BLaER1 (cell line): ENCODE measurements at regions not wholly inside any gene's neighbourhood (a gene's known extent, or its start where the extent isn't known, plus 50 kb on each side); places are given as distances from the start of the nearest gene placed in this dataset.
"Not testable (repeated sequence)": the region's sequence is repeated elsewhere in the genome, so short reads cannot be mapped to it uniquely, and the experiment has no call there.

ENCODE experiments used
- H3K27ac ChIP-seq: shearing (Covaris generic); formaldehyde crosslinking; 2 replicates; pipeline ENCODE4 v1.8.1; 2022
- H3K27me3 ChIP-seq: shearing (Covaris generic); formaldehyde crosslinking; 2 replicates; pipeline ENCODE4 v1.8.1; 2022
- H3K36me3 ChIP-seq: shearing (Covaris generic); formaldehyde crosslinking; 2 replicates; pipeline ENCODE4 v1.8.1; 2022
- H3K4me1 ChIP-seq: shearing (Covaris generic); formaldehyde crosslinking; 2 replicates; pipeline ENCODE4 v1.8.1; 2022
- H3K4me2 ChIP-seq: shearing (Covaris generic); formaldehyde crosslinking; 2 replicates; pipeline ENCODE4 v1.8.1; 2022
- H3K4me3 ChIP-seq: shearing (Covaris generic); formaldehyde crosslinking; 2 replicates; pipeline ENCODE4 v1.8.1; 2022
- H3K9ac ChIP-seq: shearing (Covaris generic); formaldehyde crosslinking; 2 replicates; pipeline ENCODE4 v1.8.1; 2022
- H3K9me3 ChIP-seq: shearing (Covaris generic); formaldehyde crosslinking; 2 replicates; pipeline ENCODE4 v1.8.1; 2022
- H4K20me1 ChIP-seq: shearing (Covaris generic); formaldehyde crosslinking; 2 replicates; pipeline ENCODE4 v1.8.1; 2022
- Cebpa-rat ChIP-seq: shearing (Covaris generic); IDR thresholded peaks from 2 replicates; pipeline ENCODE4 v1.8.1; 2022

GRCh38 chr7:69363136-69363535, 235.1 kb upstream of the AUTS2 start:
- Histone ChIP-seq H3K4me3 (no peak overlapping the region), H3K9ac (no peak overlapping the region), H3K4me1 (no peaks in the 10 kb centered on the region), H3K27ac (no peak overlapping the region), H4K20me1 (no peaks in the 10 kb centered on the region), H3K4me2 (no peak overlapping the region), H3K27me3 (no peaks in the 10 kb centered on the region), H3K9me3 (no peaks in the 10 kb centered on the region), H3K36me3 (no peaks in the 10 kb centered on the region)
- no peak for TF ChIP-seq Cebpa-rat

GRCh38 chr7:69364813-69365643, 233.2 kb upstream of the AUTS2 start:
- no peaks in the 10 kb centered on the region for H3K36me3 ChIP-seq
- no peaks in the 10 kb centered on the region for H4K20me1 ChIP-seq
- no peaks in the 10 kb centered on the region for H3K9me3 ChIP-seq
- H3K27me3 ChIP-seq, result no peaks in the 10 kb centered on the region
- TF ChIP-seq Cebpa-rat, result no peak
- H3K27ac ChIP-seq, result no peak overlapping the region
- H3K4me3 ChIP-seq, result no peak overlapping the region
- H3K4me1 ChIP-seq, result no peaks in the 10 kb centered on the region
- no peak overlapping the region for H3K9ac ChIP-seq
- no peak overlapping the region for H3K4me2 ChIP-seq

- H3K4me3 ChIP-seq, result no peak overlapping the region
- H3K27ac ChIP-seq, result no peak overlapping the region
- no peaks in the 10 kb centered on the region for H3K4me1 ChIP-seq
- no peaks in the 10 kb centered on the region for H4K20me1 ChIP-seq
- H3K9ac ChIP-seq, result no peak overlapping the region
- no peaks in the 10 kb centered on the region for H3K27me3 ChIP-seq
- no peak for TF ChIP-seq Cebpa-rat
- H3K9me3 ChIP-seq, result no peaks in the 10 kb centered on the region
- no peaks in the 10 kb centered on the region for H3K36me3 ChIP-seq
- H3K4me2 ChIP-seq, result no peak overlapping the region
Observed at GRCh38 chr7:69365651-69366192, 232.6 kb upstream of the AUTS2 start.

- H3K4me3 ChIP-seq, result no peak overlapping the region
- H3K36me3 ChIP-seq, result no peaks in the 10 kb centered on the region
- no peaks in the 10 kb centered on the region; the same call in 1 of the 2 replicates for H3K9me3 ChIP-seq
- H3K9ac ChIP-seq, result no peak overlapping the region
- TF ChIP-seq Cebpa-rat, result no peak
- H3K27me3 ChIP-seq, result no peaks in the 10 kb centered on the region
- H3K4me2 ChIP-seq, result no peak overlapping the region
- H3K27ac ChIP-seq, result no peak overlapping the region
- 0 out of 2 replicates have a peak, but pooled peaks cover 5% of the 10 kb centered on the region for H3K4me1 ChIP-seq
- H4K20me1 ChIP-seq, result no peaks in the 10 kb centered on the region
Observed at GRCh38 chr7:69367780-69368179, 230.5 kb upstream of the AUTS2 start.

GRCh38 chr7:69373171-69374043, 224.9 kb upstream of the AUTS2 start:
- H3K4me3 ChIP-seq, result no peak overlapping the region
- no peak overlapping the region for H3K27ac ChIP-seq
- H3K9ac ChIP-seq, result no peak overlapping the region
- no peaks in the 10 kb centered on the region; the same call in 1 of the 2 replicates for H3K9me3 ChIP-seq
- H3K4me2 ChIP-seq, result peak overlapping the region; percentile 26; the same call in 1 of the 2 replicates
- peaks cover 14% of the 10 kb centered on the region; the same call in 1 of the 2 replicates for H3K4me1 ChIP-seq
- no peaks in the 10 kb centered on the region for H3K27me3 ChIP-seq
- no peak for TF ChIP-seq Cebpa-rat
- no peaks in the 10 kb centered on the region for H3K36me3 ChIP-seq
- no peaks in the 10 kb centered on the region for H4K20me1 ChIP-seq

- no peak for TF ChIP-seq Cebpa-rat
- no peak overlapping the region for H3K27ac ChIP-seq
- H3K4me3 ChIP-seq, result no peak overlapping the region
- H4K20me1 ChIP-seq, result no peaks in the 10 kb centered on the region
- H3K36me3 ChIP-seq, result no peaks in the 10 kb centered on the region
- H3K9me3 ChIP-seq, result no peaks in the 10 kb centered on the region; the same call in 1 of the 2 replicates
- no peaks in the 10 kb centered on the region for H3K27me3 ChIP-seq
- no peak overlapping the region; the same call in 1 of the 2 replicates for H3K4me2 ChIP-seq
- H3K4me1 ChIP-seq, result peaks cover 14% of the 10 kb centered on the region; the same call in 1 of the 2 replicates
- no peak overlapping the region for H3K9ac ChIP-seq
Observed at GRCh38 chr7:69374044-69374425, 224.2 kb upstream of the AUTS2 start.

- H3K27me3 ChIP-seq, result no peaks in the 10 kb centered on the region
- no peak overlapping the region for H3K4me3 ChIP-seq
- no peak overlapping the region for H3K9ac ChIP-seq
- TF ChIP-seq Cebpa-rat, result no peak
- peaks cover under 1% of the 10 kb centered on the region; the same call in 1 of the 2 replicates for H3K9me3 ChIP-seq
- peaks cover 9% of the 10 kb centered on the region; the same call in 1 of the 2 replicates for H3K4me1 ChIP-seq
- no peak overlapping the region for H3K27ac ChIP-seq
- H4K20me1 ChIP-seq, result no peaks in the 10 kb centered on the region
- no peaks in the 10 kb centered on the region for H3K36me3 ChIP-seq
- no peak overlapping the region for H3K4me2 ChIP-seq
Observed at GRCh38 chr7:69377191-69377590, 221.1 kb upstream of the AUTS2 start.

- no peaks in the 10 kb centered on the region for H4K20me1 ChIP-seq
- no peak for TF ChIP-seq Cebpa-rat
- no peaks in the 10 kb centered on the region for H3K36me3 ChIP-seq
- H3K27me3 ChIP-seq, result no peaks in the 10 kb centered on the region
- H3K4me3 ChIP-seq, result no peak overlapping the region
- H3K9me3 ChIP-seq, result peaks cover 8% of the 10 kb centered on the region
- no peak overlapping the region for H3K27ac ChIP-seq
- no peak overlapping the region for H3K4me2 ChIP-seq
- no peaks in the 10 kb centered on the region for H3K4me1 ChIP-seq
- H3K9ac ChIP-seq, result no peak overlapping the region
Observed at GRCh38 chr7:69388452-69389137, 209.7 kb upstream of the AUTS2 start.

GRCh38 chr7:69389216-69389615, 209.1 kb upstream of the AUTS2 start:
- TF ChIP-seq Cebpa-rat, result no peak
- H3K9ac ChIP-seq, result no peak overlapping the region

GRCh38 chr7:69393912-69394311, 204.4 kb upstream of the AUTS2 start:
- H3K4me2 ChIP-seq, H3K4me3 ChIP-seq, H3K27me3 ChIP-seq, H3K9ac ChIP-seq, H3K4me1 ChIP-seq, H3K27ac ChIP-seq, H4K20me1 ChIP-seq, H3K36me3 ChIP-seq: not testable (repeated sequence)
- H3K9me3 ChIP-seq, result peaks cover 12% of the 10 kb centered on the region

More at GRCh38 chr7:69389216-69389615, 209.1 kb upstream of the AUTS2 start:
- no peaks in the 10 kb centered on the region for H4K20me1 ChIP-seq
- H3K27me3 ChIP-seq, result no peaks in the 10 kb centered on the region
- no peak overlapping the region for H3K4me3 ChIP-seq
- no peaks in the 10 kb centered on the region for H3K36me3 ChIP-seq
- H3K9me3 ChIP-seq, result peaks cover 7% of the 10 kb centered on the region
- H3K4me2 ChIP-seq, result no peak overlapping the region
- H3K27ac ChIP-seq, result no peak overlapping the region
- H3K4me1 ChIP-seq, result no peaks in the 10 kb centered on the region
